GM12875 (cell line): ENCODE measurements at regions not wholly inside any gene's neighbourhood (a gene's known extent, or its start where the extent isn't known, plus 50 kb on each side); places are given as distances from the start of the nearest gene placed in this dataset.

ENCODE experiments used
- H3K4me3 ChIP-seq: one replicate; pipeline ENCODE4 v1.5.1; 2011; ENCODE audit warnings: low read depth, low read length, control low read depth
- TF ChIP-seq, protein P1 (sequence below): IDR thresholded peaks from 2 replicates; pipeline ENCODE4 v1.5.1; 2011; ENCODE audit warnings: low read depth, mild to moderate bottlenecking, control low read depth, inconsistent platforms, low read length, moderate library complexity, borderline replicate concordance; ENCODE audit not compliant: insufficient read depth

DNA sequence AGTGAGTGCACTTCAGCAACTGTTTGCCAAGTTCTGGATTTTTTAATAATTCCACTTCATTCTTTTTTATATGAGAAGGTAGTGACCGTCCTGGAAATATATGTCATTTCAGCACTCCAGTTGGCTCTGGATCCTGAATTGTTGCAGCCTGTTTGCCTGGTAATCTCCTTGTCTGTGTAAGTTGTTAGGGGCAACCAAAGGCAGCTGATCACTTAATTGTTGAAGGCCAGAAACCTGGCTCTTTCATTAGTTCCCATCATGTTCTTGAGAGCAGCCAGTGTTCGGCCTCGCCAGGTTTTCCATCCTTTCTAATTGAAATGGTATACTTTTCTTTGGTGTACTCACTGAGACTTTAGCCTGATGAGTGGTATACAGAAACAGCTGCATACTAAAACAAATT, 168.6 kb downstream of the SOX2 start:
- TF ChIP-seq, protein P1, sequence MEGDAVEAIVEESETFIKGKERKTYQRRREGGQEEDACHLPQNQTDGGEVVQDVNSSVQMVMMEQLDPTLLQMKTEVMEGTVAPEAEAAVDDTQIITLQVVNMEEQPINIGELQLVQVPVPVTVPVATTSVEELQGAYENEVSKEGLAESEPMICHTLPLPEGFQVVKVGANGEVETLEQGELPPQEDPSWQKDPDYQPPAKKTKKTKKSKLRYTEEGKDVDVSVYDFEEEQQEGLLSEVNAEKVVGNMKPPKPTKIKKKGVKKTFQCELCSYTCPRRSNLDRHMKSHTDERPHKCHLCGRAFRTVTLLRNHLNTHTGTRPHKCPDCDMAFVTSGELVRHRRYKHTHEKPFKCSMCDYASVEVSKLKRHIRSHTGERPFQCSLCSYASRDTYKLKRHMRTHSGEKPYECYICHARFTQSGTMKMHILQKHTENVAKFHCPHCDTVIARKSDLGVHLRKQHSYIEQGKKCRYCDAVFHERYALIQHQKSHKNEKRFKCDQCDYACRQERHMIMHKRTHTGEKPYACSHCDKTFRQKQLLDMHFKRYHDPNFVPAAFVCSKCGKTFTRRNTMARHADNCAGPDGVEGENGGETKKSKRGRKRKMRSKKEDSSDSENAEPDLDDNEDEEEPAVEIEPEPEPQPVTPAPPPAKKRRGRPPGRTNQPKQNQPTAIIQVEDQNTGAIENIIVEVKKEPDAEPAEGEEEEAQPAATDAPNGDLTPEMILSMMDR = no peak

DNA sequence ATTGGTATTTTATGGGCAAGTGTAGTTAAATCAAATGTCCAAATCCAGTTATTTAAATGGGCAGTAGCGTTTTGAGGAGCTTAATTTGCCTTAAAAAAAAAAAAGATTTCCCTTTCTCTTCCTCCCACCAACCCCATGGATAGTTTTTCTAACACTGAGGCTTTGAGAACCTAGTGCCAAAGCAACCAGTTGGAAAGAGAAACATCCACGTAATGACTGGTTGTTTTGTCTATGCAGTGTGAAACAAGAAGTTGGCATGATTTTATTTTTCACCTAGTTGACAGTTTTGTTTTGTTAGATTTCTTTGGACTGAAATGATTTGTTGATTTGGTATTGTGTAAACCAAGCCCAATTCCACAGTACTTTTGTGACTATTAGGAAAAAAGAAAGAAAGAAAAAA, 170.0 kb downstream of the SOX2 start:
- TF ChIP-seq, protein P1 = no peak
- H3K4me3 ChIP-seq = no peak overlapping the region

More for the DNA sequence above, 168.6 kb downstream of the SOX2 start:
- no peak overlapping the region for H3K4me3 ChIP-seq

DNA sequence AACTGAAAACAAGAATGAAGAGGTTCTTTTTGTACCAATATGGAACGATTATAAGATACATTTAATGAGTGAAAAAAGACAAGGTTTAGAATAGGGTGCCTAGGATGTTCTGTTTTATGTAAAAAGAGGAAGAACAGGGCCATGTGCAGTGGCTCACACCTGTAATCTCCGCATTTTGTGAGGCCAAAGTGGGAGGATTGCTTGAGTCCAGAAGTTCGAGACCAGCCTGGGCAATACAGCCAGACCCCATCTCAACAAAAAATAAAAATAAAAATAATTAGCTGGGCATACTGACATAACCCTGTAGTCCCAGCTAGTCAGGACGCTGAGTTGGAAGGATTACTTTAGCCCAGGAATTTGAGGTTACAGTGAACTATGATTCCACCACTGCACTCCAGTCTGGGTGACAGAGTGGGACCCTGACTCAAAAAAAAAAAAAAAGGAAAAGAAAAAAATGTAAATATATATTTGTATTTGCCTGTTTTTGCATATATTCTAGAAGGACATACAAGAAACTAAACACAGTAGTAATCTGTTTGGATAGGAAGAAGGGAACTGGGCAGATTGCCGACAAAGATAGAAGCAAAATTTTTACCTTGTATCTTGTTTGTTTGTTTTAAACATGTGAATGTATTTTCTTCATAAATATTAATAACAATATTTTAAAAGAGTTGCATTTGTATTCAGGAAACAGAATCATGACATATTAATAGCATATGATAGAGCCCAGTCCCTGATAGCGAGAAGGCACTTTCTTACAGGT, 174.3 kb downstream of the SOX2 start:
- H3K4me3 ChIP-seq = no peak overlapping the region
- TF ChIP-seq, protein P1 = no peak

DNA sequence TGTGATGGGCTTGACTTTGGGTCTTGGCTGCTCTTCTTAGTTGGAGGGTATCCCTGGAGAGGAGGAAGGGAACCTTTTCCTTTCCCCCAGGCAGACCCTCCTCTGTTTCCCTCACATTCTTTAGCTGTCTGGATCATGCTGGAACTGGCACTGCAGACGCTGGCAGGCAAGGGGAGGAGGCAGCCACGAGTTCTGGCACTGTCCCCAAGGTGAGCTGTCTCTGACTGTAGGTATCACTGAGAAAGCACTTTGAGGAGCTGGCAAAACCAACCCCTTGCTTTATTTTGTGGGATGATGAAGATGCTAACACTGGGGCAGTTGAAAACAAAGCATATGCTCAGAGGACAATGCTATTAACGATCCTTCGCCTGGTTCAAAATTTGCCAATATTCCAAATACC, 175.0 kb downstream of the SOX2 start:
- TF ChIP-seq, protein P1 = no peak
- no peak overlapping the region for H3K4me3 ChIP-seq

DNA sequence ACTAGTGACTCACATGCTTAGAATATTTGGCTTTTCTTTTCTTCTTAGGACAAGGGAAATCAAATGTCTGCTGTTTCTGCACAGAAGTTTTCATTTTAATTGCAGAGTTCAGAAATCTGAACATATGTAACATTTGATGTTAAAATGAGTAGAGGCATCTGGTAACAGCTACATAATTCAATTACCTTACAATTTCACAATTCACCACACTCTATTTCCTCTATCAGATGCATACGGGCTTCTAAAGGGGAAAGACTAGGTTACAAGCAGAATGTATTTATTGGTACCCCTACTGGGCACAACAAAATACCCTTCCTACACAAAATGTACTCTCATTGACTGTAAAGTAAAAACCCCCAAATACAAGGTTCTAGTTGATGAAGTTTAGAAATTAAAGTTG, 176.0 kb downstream of the SOX2 start:
- H3K4me3 ChIP-seq = no peak overlapping the region
- TF ChIP-seq, protein P1 = no peak

DNA sequence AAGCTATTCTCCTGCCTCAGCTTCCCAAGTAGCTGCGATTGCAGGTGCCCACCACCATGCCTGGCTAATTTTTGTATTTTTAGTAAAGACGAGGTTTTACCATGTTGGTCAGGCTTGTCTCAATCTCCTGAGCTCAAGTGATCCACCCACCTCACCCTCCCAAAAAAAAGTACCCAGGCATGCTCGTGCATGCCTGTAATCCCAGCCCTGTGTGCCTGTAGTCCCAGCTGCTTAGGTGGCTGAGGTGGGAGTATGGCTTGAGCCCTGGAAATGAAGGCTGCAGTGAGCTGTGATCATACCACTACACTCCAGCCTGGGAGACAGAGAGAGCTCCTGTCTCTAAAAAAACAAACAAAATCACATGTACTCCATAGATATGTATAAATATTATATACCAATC, 176.5 kb downstream of the SOX2 start:
- TF ChIP-seq, protein P1 = no peak
- H3K4me3 ChIP-seq = no peak overlapping the region

DNA sequence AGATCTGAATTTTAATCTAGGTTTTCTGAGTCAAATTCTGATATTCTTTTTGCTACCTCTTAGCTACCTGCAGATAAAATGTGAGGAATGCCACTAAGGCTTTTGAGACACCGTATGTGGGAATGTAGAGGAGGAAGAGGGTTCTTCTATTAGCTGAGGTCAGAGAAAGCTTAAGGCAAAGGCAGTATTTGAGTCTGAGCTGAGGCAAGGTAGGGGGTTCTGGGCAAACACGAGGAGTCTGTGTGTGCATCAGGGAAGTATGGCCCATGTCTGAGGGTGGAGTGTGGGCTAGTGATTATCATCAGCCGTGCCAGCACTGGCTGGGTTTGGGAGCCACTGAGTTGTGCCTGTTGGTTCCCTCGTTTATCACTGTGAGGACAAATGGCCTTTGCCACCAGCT, 181.1 kb downstream of the SOX2 start:
- TF ChIP-seq, protein P1 = no peak
- no peak overlapping the region for H3K4me3 ChIP-seq
